ENCODE measurements at regions not wholly inside any gene's neighbourhood (a gene's known extent, or its start where the extent isn't known, plus 50 kb on each side); places are given as distances from the start of the nearest gene placed in this dataset.

DNA sequence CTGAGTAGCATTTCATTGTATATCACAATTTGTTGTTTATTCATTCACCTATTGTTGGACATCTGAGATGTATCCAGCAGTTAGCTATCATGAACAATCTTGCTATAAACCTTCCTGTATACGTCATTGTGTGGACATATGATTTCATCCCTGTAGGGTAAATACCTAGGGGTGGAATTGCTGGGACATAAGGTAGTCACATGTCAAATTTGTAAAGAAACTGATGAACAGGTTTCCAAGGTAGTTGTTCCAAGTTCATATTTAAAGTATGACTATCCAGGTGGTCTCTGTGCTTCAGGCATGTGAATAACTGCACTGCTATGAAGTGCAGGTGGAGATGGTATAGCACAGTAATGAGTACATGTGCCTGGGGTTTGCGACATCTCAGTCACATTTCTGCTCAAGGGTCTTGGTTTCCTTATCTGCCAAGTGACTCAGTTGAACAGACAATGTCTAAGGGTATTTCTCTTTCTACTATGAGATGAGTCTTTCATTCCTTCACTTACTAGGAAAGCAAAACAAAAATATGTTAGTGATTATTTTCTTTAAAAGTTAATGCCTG, 229.0 kb upstream of the HES1 start:
- WGBS: 92% methylated on average over 2 of the region's 2 CpGs
- Histone ChIP-seq H3K27ac (ENCODE audit: low read depth in 1 of 2, low read length in 2 of 2) (no peak overlapping the region), H3K27me3 (ENCODE audit: control insufficient read depth in 4 of 4, insufficient read depth in 4 of 4, low read length in 3 of 4) (no peaks in the 10 kb centered on the region), H3K4me3 (ENCODE audit: low read depth in 1 of 3, low read length in 3 of 3) (no peak overlapping the region), H3K9me3 (ENCODE audit: control insufficient read depth in 4 of 4, low read length in 3 of 4) (no peaks in the 10 kb centered on the region), H3K4me1 (ENCODE audit: control insufficient read depth in 4 of 4, insufficient read depth in 4 of 4, low read length in 3 of 4) (peaks cover 0 to 8% (median 5%) of the 10 kb centered on the region in 4 donors), H3K9ac (ENCODE audit: low read depth in 1 of 2, low read length in 2 of 2) (no peak overlapping the region), H3K36me3 (ENCODE audit: control insufficient read depth in 4 of 4, insufficient read depth in 3 of 4, low read depth in 1 of 4, low read length in 3 of 4) (no peaks in the 10 kb centered on the region)
- DNase-seq (ENCODE audit: low spot score): no peak
- TF ChIP-seq EGR1 (IDR thresholded peaks at IDR 0.05; ENCODE audit: low read depth in 2 of 2) (no peak), HNF4G (IDR thresholded peaks at IDR 0.05) (no peak), YY1 (IDR thresholded peaks at IDR 0.05) (no peak), ATF3 (IDR thresholded peaks at IDR 0.05) (no peak), RAD21 (IDR thresholded peaks at IDR 0.05) (no peak), TAF1 (conservative IDR thresholded peaks at IDR 0.05) (no peak), HNF4A (conservative IDR thresholded peaks at IDR 0.05) (no peak)
- TF ChIP-seq, protein P1, sequence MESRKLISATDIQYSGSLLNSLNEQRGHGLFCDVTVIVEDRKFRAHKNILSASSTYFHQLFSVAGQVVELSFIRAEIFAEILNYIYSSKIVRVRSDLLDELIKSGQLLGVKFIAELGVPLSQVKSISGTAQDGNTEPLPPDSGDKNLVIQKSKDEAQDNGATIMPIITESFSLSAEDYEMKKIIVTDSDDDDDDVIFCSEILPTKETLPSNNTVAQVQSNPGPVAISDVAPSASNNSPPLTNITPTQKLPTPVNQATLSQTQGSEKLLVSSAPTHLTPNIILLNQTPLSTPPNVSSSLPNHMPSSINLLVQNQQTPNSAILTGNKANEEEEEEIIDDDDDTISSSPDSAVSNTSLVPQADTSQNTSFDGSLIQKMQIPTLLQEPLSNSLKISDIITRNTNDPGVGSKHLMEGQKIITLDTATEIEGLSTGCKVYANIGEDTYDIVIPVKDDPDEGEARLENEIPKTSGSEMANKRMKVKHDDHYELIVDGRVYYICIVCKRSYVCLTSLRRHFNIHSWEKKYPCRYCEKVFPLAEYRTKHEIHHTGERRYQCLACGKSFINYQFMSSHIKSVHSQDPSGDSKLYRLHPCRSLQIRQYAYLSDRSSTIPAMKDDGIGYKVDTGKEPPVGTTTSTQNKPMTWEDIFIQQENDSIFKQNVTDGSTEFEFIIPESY (IDR thresholded peaks at IDR 0.05): no peak
- TF ChIP-seq, protein P2, sequence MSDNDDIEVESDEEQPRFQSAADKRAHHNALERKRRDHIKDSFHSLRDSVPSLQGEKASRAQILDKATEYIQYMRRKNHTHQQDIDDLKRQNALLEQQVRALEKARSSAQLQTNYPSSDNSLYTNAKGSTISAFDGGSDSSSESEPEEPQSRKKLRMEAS (IDR thresholded peaks at IDR 0.05): no peak
- TF ChIP-seq, protein P3, sequence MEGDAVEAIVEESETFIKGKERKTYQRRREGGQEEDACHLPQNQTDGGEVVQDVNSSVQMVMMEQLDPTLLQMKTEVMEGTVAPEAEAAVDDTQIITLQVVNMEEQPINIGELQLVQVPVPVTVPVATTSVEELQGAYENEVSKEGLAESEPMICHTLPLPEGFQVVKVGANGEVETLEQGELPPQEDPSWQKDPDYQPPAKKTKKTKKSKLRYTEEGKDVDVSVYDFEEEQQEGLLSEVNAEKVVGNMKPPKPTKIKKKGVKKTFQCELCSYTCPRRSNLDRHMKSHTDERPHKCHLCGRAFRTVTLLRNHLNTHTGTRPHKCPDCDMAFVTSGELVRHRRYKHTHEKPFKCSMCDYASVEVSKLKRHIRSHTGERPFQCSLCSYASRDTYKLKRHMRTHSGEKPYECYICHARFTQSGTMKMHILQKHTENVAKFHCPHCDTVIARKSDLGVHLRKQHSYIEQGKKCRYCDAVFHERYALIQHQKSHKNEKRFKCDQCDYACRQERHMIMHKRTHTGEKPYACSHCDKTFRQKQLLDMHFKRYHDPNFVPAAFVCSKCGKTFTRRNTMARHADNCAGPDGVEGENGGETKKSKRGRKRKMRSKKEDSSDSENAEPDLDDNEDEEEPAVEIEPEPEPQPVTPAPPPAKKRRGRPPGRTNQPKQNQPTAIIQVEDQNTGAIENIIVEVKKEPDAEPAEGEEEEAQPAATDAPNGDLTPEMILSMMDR (IDR thresholded peaks at IDR 0.05; ENCODE audit: low read depth, low read length, missing input control): no peak

DNA sequence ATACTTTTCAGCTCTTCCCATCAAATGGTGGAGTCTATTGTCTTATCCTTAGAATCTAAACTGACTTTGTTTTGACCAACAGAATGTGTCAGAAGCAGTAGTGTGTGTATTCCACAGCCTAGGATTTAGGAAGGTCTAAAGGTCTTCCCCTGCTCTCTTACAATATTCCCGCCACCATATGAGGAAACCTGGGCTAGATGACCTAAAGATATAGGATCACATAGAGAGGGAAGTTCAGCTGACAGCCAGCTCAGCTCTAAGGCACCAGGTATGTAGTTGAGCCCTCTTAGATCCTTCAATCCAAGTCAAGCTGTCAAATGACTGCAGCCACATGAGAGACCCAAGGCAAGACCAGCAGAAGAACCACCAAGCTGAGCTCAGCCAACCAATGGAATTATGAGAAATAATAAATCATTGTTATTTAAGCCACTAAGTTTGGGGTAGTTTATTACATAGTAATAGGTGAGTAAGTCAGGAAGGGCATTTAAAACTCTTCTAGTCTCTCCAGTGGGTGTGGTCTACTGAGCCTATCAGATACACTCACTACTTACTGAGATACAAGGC, 227.7 kb upstream of the HES1 start:
- TF ChIP-seq, protein P2 (IDR thresholded peaks at IDR 0.05): no peak
- TF ChIP-seq SP1 (IDR thresholded peaks at IDR 0.05): no peak
- TF ChIP-seq FOXA1 (IDR thresholded peaks at IDR 0.05): no peak
- no peak for TF ChIP-seq ATF3 (IDR thresholded peaks at IDR 0.05)
- TF ChIP-seq FOXA2 (IDR thresholded peaks at IDR 0.05): no peak
- no peak for TF ChIP-seq HNF4G (IDR thresholded peaks at IDR 0.05)
- TF ChIP-seq, protein P1 (IDR thresholded peaks at IDR 0.05): no peak
- no peak for TF ChIP-seq YY1 (IDR thresholded peaks at IDR 0.05)
- no peak for DNase-seq (ENCODE audit: low spot score)
- Histone ChIP-seq H3K4me1 (ENCODE audit: control insufficient read depth in 4 of 4, insufficient read depth in 4 of 4, low read length in 3 of 4) (peaks cover 0 to 8% (median 5%) of the 10 kb centered on the region in 4 donors), H3K36me3 (ENCODE audit: control insufficient read depth in 4 of 4, insufficient read depth in 3 of 4, low read depth in 1 of 4, low read length in 3 of 4) (no peaks in the 10 kb centered on the region), H3K9me3 (ENCODE audit: control insufficient read depth in 4 of 4, low read length in 3 of 4) (no peaks in the 10 kb centered on the region), H3K27ac (ENCODE audit: low read depth in 1 of 2, low read length in 2 of 2) (no peak overlapping the region), H3K27me3 (ENCODE audit: control insufficient read depth in 4 of 4, insufficient read depth in 4 of 4, low read length in 3 of 4) (no peaks in the 10 kb centered on the region), H3K9ac (ENCODE audit: low read depth in 1 of 2, low read length in 2 of 2) (no peak overlapping the region), H3K4me3 (ENCODE audit: low read depth in 1 of 3, low read length in 3 of 3) (no peak overlapping the region)
- 100% methylated on average over 1 of the region's 1 CpG for WGBS

Measured in liver (tissue), 8 donors.